Left forelimb (tissue), 1 donor: ENCODE measurements at regions not wholly inside any gene's neighbourhood (a gene's known extent, or its start where the extent isn't known, plus 50 kb on each side); places are given as distances from the start of the nearest gene placed in this dataset.

Experiments used
- DNase-seq: peaks from one replicate; pipeline ENCODE4 v3.0.0-alpha.2; 2018; ENCODE audit warnings: low spot score

GRCh38 chr11:43545610-43546009 is 134.9 kb upstream of the HSD17B12 start:
- no peak for DNase-seq

- no peak for DNase-seq
Observed at GRCh38 chr11:43546561-43547429, 133.7 kb upstream of the HSD17B12 start.

- DNase-seq = no peak
Observed at GRCh38 chr11:43547430-43547831, 133.1 kb upstream of the HSD17B12 start.

- DNase-seq = no peak
Observed at GRCh38 chr11:43547889-43548381, 132.6 kb upstream of the HSD17B12 start.

- DNase-seq = no peak
Observed at GRCh38 chr11:43548916-43549315, 131.6 kb upstream of the HSD17B12 start.

- DNase-seq = no peak
Observed at GRCh38 chr11:43549624-43550023, 130.9 kb upstream of the HSD17B12 start.

- no peak for DNase-seq
Observed at GRCh38 chr11:43550714-43551113, 129.8 kb upstream of the HSD17B12 start.

- no peak for DNase-seq
Observed at GRCh38 chr11:43554148-43554473, 126.4 kb upstream of the HSD17B12 start.

GRCh38 chr11:43555186-43555585 is 125.4 kb upstream of the HSD17B12 start:
- DNase-seq = no peak

- DNase-seq = peak; percentile 65
Observed at GRCh38 chr11:43555816-43556611, 124.5 kb upstream of the HSD17B12 start.

- DNase-seq = no peak
Observed at GRCh38 chr11:43556612-43557375, 123.7 kb upstream of the HSD17B12 start.

- DNase-seq = no peak
Observed at GRCh38 chr11:43557553-43558110, 122.9 kb upstream of the HSD17B12 start.

GRCh38 chr11:43558146-43558545 is 122.4 kb upstream of the HSD17B12 start:
- DNase-seq = no peak

GRCh38 chr11:43558556-43559127 is 121.9 kb upstream of the HSD17B12 start:
- no peak for DNase-seq

- no peak for DNase-seq
Observed at GRCh38 chr11:43561832-43562231, 118.7 kb upstream of the HSD17B12 start.

- DNase-seq = no peak
Observed at GRCh38 chr11:43567396-43567975, 113.1 kb upstream of the HSD17B12 start.

GRCh38 chr11:43573233-43573632 is 107.3 kb upstream of the HSD17B12 start:
- no peak for DNase-seq

GRCh38 chr11:43573873-43574272 is 106.7 kb upstream of the HSD17B12 start:
- DNase-seq = no peak

GRCh38 chr11:43574411-43574810 is 106.1 kb upstream of the HSD17B12 start:
- DNase-seq = no peak

GRCh38 chr11:43574949-43575912 is 105.3 kb upstream of the HSD17B12 start:
- DNase-seq = no peak
